Transverse colon (tissue), 3 donors: ENCODE measurements at regions not wholly inside any gene's neighbourhood (a gene's known extent, or its start where the extent isn't known, plus 50 kb on each side); places are given as distances from the start of the nearest gene placed in this dataset.

Experiments
- EP300 ChIP-seq: sonication (generic); formaldehyde crosslinking; IDR thresholded peaks from one replicate; pipeline ENCODE4 v1.6.1; 2017; ENCODE audit warnings: antibody characterized with exemption, low read depth
- TF ChIP-seq, protein P1 (sequence below), 5 experiments: fragments of 200-600 bp in 3 of 5; fragments of 450-650 bp in 2 of 5; sonication (generic) in 3 of 5; IDR thresholded peaks; 1 replicate in 2 of 5; 2 replicates in 3 of 5; pipeline ENCODE4 v1.5.1; 2016 to 2017; ENCODE audit warnings: antibody characterized with exemption in 5 of 5, inconsistent platforms in 3 of 5, mild to moderate bottlenecking in 2 of 5, moderate library complexity in 1 of 5

DNA sequence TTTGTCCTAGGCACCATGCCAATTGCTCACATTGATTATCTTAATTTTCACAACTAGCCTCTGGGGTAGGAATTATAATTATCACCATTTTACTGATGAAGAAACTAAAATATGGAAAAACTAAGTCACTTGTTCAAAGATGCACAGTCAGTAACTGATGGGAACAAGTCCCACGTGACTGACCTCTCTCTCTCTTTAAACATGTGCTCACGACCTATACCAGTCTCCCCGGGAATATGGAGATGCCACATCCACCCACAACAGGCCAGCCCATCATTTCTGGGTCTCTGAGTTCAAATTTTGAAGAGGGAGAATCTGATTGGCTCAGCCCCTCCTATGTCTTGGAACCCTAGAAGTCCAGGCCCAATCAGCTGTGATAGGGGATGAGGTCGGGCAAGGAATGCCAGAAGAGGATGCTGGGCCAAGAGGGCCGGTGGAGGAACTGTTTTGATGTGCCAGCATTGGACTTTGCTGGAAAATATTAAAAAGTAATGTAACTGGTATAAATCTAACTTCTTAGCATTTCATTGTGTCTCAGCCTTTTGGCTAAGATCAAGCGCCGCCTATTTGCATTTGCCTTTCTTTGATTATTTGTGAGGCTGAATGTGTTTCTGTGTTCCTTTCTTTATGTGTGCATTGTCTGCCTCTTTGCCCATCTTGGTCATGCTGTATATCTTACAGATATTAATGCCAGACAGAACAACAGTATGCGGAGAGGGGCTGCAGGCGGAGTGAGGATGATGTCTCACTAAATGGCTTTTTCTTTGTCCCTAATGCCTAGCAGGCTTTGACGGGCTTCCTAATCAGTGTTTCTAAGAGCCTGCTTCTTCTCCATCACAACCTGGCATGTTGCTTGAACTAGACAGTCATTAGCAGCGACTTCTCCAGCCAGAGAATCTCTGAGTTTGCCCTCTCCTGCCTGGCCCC is 126.6 kb downstream of the VEGFA start:
- TF ChIP-seq, protein P1, sequence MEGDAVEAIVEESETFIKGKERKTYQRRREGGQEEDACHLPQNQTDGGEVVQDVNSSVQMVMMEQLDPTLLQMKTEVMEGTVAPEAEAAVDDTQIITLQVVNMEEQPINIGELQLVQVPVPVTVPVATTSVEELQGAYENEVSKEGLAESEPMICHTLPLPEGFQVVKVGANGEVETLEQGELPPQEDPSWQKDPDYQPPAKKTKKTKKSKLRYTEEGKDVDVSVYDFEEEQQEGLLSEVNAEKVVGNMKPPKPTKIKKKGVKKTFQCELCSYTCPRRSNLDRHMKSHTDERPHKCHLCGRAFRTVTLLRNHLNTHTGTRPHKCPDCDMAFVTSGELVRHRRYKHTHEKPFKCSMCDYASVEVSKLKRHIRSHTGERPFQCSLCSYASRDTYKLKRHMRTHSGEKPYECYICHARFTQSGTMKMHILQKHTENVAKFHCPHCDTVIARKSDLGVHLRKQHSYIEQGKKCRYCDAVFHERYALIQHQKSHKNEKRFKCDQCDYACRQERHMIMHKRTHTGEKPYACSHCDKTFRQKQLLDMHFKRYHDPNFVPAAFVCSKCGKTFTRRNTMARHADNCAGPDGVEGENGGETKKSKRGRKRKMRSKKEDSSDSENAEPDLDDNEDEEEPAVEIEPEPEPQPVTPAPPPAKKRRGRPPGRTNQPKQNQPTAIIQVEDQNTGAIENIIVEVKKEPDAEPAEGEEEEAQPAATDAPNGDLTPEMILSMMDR (IDR thresholded peaks at IDR 0.05): no peak
- TF ChIP-seq EP300: no peak
